ENCODE measurements at regions not wholly inside any gene's neighbourhood (a gene's known extent, or its start where the extent isn't known, plus 50 kb on each side); places are given as distances from the start of the nearest gene placed in this dataset.

DNA sequence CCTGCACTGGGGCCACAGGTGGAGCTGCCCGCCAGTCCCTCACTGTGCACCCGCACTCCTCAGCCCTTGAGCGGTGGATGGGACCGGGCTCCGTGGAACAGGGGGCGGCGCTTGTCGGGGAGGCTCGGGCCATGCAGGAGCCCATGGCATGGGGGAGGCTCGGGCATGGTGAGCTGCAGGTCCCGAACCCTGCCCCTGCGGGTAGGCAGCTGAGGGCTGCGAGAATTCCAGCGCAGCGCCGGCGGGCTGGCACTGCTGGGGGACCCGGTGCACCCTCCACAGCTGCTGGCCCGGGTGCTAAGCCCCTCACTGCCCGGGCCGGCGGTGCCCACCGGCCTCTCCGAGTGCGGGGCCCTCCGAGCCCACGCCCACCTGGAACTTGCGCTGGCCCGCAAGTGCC lies 877.5 kb upstream of the PCDH9 start:
- Histone ChIP-seq H4K20me1 (ENCODE audit: insufficient read depth) (no peaks in the 10 kb centered on the region), H3K4me1 (ENCODE audit: control insufficient read depth in 1 of 2, insufficient read depth in 2 of 2, low read depth in 1 of 2, low read length in 1 of 2) (no peaks in the 10 kb centered on the region), H3K9ac (no peak overlapping the region), H3K9me3 (no peaks in the 10 kb centered on the region), H3K4me2 (no peak overlapping the region), H3K4me3 (ENCODE audit: low read depth in 2 of 2, low read length in 1 of 2) (no peak overlapping the region), H3F3A (replicated peaks; ENCODE audit: insufficient read depth) (no peaks in the 10 kb centered on the region), H3K9me2 (no peaks in the 10 kb centered on the region), H3K27me3 (ENCODE audit: insufficient read depth) (no peaks in the 10 kb centered on the region), H3K36me3 (replicated peaks in 1 of 2; ENCODE audit: control insufficient read depth in 1 of 2, insufficient read depth in 2 of 2, low read length in 1 of 2) (no peaks in the 10 kb centered on the region), H3K27ac (ENCODE audit: low read depth in 2 of 2, low read length in 1 of 2) (no peak overlapping the region), H2AFZ (ENCODE audit: low read depth) (no peak overlapping the region), H3K79me2 (ENCODE audit: insufficient read depth) (no peaks in the 10 kb centered on the region)
- WGBS (ENCODE audit: low lambda C conversion rate) = 92% methylated on average over 9 of the region's 29 CpGs
- ChIA-PET POLR2A (no interaction called here), CTCF (interaction anchor here (1.5 kb wide), 1 partner anchor 45 kb away, joined by 3 read pairs; no protein-coding TSS in a partner anchor)
- TF ChIP-seq EP300 (IDR thresholded peaks at IDR 0.05; ENCODE audit: borderline replicate concordance in 1 of 2, low read depth in 1 of 2, low read length in 1 of 2) (no peak), CTCF (IDR thresholded peaks at IDR 0.05) (no peak), NRF1 (IDR thresholded peaks at IDR 0.05; ENCODE audit: low read depth, low read length) (no peak), IRF3 (IDR thresholded peaks at IDR 0.05; ENCODE audit: low read depth, low read length) (no peak), GATA2 (CRISPR knock-in tag; IDR thresholded peaks at IDR 0.05) (no peak), PBX3 (IDR thresholded peaks at IDR 0.05) (no peak), FOXJ3 (CRISPR knock-in tag; IDR thresholded peaks at IDR 0.05) (no peak), FOXM1 (IDR thresholded peaks at IDR 0.05; ENCODE audit: low read depth) (no peak), ZBTB33 (IDR thresholded peaks at IDR 0.05; ENCODE audit: borderline replicate concordance, low read depth) (no peak), SMC3 (IDR thresholded peaks at IDR 0.05; ENCODE audit: low read depth, low read length) (no peak), RCOR1 (IDR thresholded peaks at IDR 0.05; ENCODE audit: low read length) (no peak), TAF1 (IDR thresholded peaks at IDR 0.05; ENCODE audit: borderline replicate concordance, low read depth, low read length) (no peak)
- no peak for DNase-seq

Measured in SK-N-SH (cell line).